Activated T-cell treated with anti-CD3 and anti-CD28 coated beads, Interleukin-2, amount 50 U/mL, for 72 hours (primary cell): ENCODE measurements at regions not wholly inside any gene's neighbourhood (a gene's known extent, or its start where the extent isn't known, plus 50 kb on each side); places are given as distances from the start of the nearest gene placed in this dataset.
"Not testable (repeated sequence)": the region's sequence is repeated elsewhere in the genome, so short reads cannot be mapped to it uniquely, and the experiment has no call there.

Experiments used
- ATAC-seq, 2 donors: fragments of 150-1000 bp; cut with Tn5 transposase; replicated peaks in 1 of 2; 2 replicates each; pipeline ENCODE4 v1.10.0; 2021; ENCODE audit warnings: moderate library complexity in 2 of 2, mild to moderate bottlenecking in 1 of 2
- DNase-seq, 2 donors: peaks; one replicate each; pipeline ENCODE4 v3.0.0; 2021 to 2022; ENCODE audit warnings: mixed read lengths in 1 of 2
- H3K27ac Mint-ChIP-seq: one replicate; pipeline ENCODE4 v1.8.0; 2022; ENCODE audit warnings: mild to moderate bottlenecking, moderate library complexity, mixed read lengths
- H3K27me3 Mint-ChIP-seq: one replicate; pipeline ENCODE4 v1.8.0; 2022; ENCODE audit warnings: low read depth, mixed read lengths
- H3K36me3 Mint-ChIP-seq, 2 donors: one replicate each; pipeline ENCODE4 v1.8.0; 2022; ENCODE audit warnings: mixed read lengths in 2 of 2, mild to moderate bottlenecking in 1 of 2; ENCODE audit not compliant: insufficient read depth in 2 of 2
- H3K4me1 Mint-ChIP-seq: one replicate; pipeline ENCODE4 v1.8.0; 2022; ENCODE audit warnings: low read depth, mixed read lengths
- H3K4me3 Mint-ChIP-seq, 2 donors: one replicate each; pipeline ENCODE4 v1.8.0; 2022; ENCODE audit warnings: mild to moderate bottlenecking in 2 of 2, mixed read lengths in 2 of 2, moderate library complexity in 2 of 2
- H3K9me3 Mint-ChIP-seq, 2 donors: one replicate each; pipeline ENCODE4 v1.8.0; 2022; ENCODE audit warnings: mixed read lengths in 2 of 2

DNA sequence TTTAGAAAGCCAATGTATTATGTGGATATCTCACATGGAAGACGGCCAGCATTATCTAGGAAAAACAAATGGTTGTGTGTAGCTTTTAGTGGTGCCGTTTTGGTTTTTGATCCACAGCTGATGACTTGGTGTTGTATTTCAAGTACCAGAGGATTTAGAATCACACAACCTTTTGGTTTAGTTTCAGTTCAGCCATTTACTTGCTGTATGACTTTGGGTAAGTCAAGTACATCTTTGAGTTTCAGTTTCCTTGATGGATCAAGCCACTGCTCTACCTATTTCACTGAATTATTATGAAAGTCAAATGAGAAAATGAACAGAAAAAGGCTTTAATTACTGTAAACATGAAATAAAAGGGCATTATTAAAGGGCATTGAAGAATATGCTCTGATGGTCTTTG lies 205.6 kb downstream of the ZIC3 start:
- Mint-ChIP-seq H3K27me3 (no peaks in the 10 kb centered on the region), H3K4me3 (no peak overlapping the region), H3K9me3 (no peaks in the 10 kb centered on the region), H3K27ac (no peak overlapping the region), H3K4me1 (no peaks in the 10 kb centered on the region), H3K36me3 (no peaks in the 10 kb centered on the region)
- no peak for ATAC-seq
- DNase-seq, result no peak

DNA sequence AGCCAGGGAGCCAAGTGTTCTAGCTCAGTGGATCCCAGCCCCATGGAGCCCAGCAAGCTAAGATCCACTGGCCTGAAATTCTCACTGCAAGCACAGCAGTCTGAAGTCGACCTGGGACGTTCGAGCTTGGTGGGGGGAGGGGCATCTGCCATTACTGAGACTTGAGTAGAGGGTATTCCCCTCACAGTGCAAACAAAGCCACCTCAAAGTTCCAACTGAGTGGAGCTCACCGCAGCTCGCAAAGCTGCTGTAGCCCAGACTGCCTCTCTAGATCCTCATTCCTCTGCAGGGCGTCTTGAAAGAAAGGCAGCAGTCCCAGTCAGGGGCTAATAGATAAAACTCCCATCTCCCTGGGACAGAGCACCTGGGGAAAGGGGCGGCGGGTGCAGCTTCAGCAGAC lies 226.3 kb downstream of the ZIC3 start:
- Mint-ChIP-seq H3K4me1 (no peaks in the 10 kb centered on the region), H3K36me3 (no peaks in the 10 kb centered on the region), H3K27ac (no peak overlapping the region), H3K4me3 (no peak overlapping the region), H3K27me3 (peaks cover 30% of the 10 kb centered on the region), H3K9me3 (peaks cover 0 to 2% of the 10 kb centered on the region in 2 donors)
- no peak for ATAC-seq
- no peak for DNase-seq

DNA sequence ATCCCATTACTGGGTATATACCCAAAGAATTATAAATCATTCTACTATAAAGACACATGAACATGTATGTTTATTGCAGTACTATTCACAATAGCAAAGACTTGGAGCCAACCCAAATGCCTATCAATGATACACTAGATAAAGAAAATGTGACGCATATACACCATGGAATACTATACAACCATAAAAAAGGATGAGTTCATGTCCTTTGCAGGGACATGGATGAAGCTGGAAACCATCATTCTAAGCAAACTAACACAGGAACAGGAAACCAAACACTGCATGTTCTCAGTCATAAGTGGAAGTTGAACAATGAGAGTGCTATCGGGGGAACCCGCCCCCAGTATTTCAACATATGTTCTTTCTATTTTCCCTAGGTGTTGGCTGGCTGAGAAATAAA lies 232.0 kb downstream of the ZIC3 start:
- H3K27ac Mint-ChIP-seq, ATAC-seq, H3K36me3 Mint-ChIP-seq, H3K4me3 Mint-ChIP-seq, DNase-seq, H3K4me1 Mint-ChIP-seq, H3K9me3 Mint-ChIP-seq: not testable (repeated sequence)
- H3K27me3 Mint-ChIP-seq, result peaks cover 10% of the 10 kb centered on the region

DNA sequence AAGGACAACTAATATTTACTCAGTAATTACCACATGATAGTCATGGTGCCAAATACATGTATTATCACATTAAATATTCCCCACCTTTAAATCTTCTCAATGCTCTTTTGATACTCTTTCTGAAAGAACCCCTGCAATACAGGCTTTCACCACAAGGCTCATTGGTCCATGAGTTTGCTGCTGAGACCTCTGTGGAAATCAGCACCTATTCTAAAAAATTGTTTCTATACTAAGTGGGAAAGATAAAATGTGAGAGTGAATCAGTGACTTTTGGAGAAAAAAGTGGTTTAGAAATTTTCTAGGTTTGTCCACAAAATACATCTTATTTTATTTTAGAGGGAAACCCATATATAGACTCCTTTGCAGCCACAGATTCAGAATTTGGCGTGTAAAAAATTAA lies 257.3 kb downstream of the ZIC3 start:
- Mint-ChIP-seq H3K27ac (no peak overlapping the region), H3K4me1 (no peaks in the 10 kb centered on the region)
- ATAC-seq, result no peak

DNA sequence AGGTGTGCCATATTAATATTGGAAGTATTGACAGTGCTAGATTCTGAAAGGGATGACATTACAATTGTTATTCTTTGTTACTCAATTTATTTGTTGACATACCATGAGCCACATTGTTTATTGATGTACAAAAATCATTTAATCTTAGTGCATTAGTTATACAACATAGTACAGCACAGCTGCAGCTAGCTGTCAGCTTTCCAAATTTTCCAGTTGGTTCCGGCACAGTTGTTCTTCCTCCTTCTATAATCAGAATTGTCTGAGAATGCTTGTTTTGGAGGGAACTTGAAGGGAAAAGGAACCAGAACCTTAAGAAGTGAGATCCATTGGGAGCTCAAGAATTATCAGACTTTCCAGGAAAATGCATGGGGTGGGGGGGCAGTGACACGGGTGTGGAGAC lies 281.4 kb downstream of the ZIC3 start:
- Mint-ChIP-seq H3K4me1 (no peaks in the 10 kb centered on the region), H3K36me3 (no peaks in the 10 kb centered on the region), H3K9me3 (peaks cover 0 to 1% of the 10 kb centered on the region in 2 donors), H3K27me3 (peaks cover 24% of the 10 kb centered on the region), H3K4me3 (no peak overlapping the region), H3K27ac (no peak overlapping the region)
- no peak for DNase-seq
- ATAC-seq, result no peak

More for the DNA sequence above, 257.3 kb downstream of the ZIC3 start:
- no peak for DNase-seq
- Mint-ChIP-seq H3K27me3 (peaks cover 8% of the 10 kb centered on the region), H3K4me3 (no peak overlapping the region), H3K36me3 (no peaks in the 10 kb centered on the region), H3K9me3 (no peaks in the 10 kb centered on the region)

DNA sequence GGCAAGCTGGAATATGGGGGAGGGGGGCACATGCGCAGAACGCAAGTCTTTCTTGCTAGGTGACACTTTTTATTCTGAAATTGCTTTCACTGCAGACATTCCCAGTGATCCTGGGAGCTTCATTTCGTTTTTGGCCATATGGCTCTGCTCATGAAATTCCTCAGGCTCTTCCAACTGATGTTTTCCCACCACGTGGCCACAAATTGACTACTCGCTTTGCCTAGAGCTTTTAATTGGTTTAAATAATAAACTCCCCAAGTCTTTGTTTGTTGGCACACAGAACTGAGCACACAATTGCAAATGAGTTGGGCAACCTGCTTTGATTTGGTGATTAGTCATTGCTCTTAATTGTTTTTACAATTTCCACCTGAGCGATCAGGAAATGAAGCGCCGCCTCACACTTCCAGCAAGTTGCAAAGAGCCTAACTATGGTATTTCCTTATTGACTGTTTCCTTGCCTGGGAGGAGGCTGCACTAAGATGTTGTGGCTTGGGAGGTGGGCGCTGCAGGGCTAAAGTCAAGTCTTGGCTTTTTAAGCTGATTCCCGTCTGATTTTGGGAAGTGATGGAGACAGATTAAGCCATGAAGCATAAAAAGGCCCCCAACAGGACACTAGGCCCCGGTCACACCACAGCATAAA lies 282.5 kb downstream of the ZIC3 start:
- Mint-ChIP-seq H3K36me3 (no peaks in the 10 kb centered on the region), H3K4me1 (no peaks in the 10 kb centered on the region), H3K27ac (no peak overlapping the region), H3K27me3 (peaks cover 26% of the 10 kb centered on the region), H3K4me3 (no peak overlapping the region), H3K9me3 (peaks cover 0 to 1% of the 10 kb centered on the region in 2 donors)
- DNase-seq (no peak), ATAC-seq (no peak)

DNA sequence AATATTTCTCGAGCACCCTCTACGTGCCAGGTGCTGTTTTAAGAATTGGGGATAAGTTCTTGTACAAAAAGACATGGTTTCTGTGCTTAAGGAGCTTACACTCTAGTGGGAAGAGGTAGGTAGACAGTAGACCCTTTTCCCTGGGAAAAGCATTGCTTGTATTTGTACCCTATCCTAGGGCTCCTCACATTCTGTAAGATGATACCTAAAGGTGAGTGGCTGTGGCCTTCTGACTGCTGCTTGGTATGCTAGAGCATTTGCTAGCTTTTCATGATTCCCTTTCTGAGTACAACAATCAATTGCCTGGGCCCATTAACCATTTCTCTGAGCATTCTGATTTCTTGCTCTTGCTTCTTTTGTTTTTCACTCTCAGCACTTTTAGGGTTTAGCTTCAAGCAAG lies 286.6 kb downstream of the ZIC3 start:
- no peak overlapping the region for H3K27ac Mint-ChIP-seq
- H3K4me1 Mint-ChIP-seq, result no peaks in the 10 kb centered on the region
- DNase-seq (no peak), ATAC-seq (no peak)
- H3K9me3 Mint-ChIP-seq, result peaks cover 0 to 1% of the 10 kb centered on the region in 2 donors
- H3K4me3 Mint-ChIP-seq, result no peak overlapping the region
- peaks cover 22% of the 10 kb centered on the region for H3K27me3 Mint-ChIP-seq
- no peaks in the 10 kb centered on the region for H3K36me3 Mint-ChIP-seq

DNA sequence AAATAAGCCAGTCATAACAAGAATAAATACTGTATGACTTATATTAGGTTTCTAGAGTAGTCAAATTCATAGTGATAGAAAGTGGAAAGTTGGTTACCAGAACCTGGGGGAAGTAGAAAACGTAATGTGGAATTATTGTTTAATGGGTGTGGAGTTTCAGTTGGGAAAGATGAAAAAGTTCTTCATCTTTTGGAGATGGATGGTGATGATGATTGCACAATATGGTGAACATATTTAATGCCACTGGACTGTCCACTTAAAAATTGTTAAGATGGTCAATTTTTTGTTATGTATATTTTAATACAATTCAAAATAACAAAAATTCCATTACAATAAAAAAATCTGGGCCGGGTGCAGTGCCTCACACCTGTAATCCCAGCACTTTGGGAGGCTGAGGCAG lies 289.6 kb downstream of the ZIC3 start:
- Mint-ChIP-seq H3K27ac (peak overlapping the region; percentile 38), H3K9me3 (no peaks in the 10 kb centered on the region), H3K4me1 (no peaks in the 10 kb centered on the region), H3K27me3 (peaks cover 41% of the 10 kb centered on the region), H3K36me3 (no peaks in the 10 kb centered on the region), H3K4me3 (no peak overlapping the region)
- DNase-seq, result no peak
- ATAC-seq, result no peak

DNA sequence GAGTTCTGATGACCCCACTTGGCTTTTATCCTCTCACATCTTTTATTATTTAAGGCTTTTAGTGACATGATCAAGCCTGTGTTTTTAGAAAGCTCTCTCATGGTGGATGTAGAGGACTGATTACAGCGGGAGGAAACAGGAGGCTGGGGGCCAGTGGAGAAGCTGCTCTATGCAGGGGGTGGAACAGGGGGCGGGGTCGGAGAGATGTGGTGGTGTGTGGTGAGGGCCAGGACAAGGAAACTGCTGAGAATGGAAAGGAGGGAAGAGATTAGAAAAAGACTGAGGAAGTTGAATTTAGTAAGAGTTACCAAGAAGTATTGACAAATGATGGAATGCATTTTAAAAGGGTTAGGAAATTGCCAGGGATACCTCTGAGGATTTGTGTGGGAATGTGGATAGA lies 292.2 kb downstream of the ZIC3 start:
- Mint-ChIP-seq H3K4me3 (no peak overlapping the region), H3K27me3 (peaks cover 36% of the 10 kb centered on the region), H3K4me1 (no peaks in the 10 kb centered on the region), H3K36me3 (no peaks in the 10 kb centered on the region), H3K27ac (no peak overlapping the region), H3K9me3 (no peaks in the 10 kb centered on the region)
- no peak for DNase-seq
- no peak for ATAC-seq

DNA sequence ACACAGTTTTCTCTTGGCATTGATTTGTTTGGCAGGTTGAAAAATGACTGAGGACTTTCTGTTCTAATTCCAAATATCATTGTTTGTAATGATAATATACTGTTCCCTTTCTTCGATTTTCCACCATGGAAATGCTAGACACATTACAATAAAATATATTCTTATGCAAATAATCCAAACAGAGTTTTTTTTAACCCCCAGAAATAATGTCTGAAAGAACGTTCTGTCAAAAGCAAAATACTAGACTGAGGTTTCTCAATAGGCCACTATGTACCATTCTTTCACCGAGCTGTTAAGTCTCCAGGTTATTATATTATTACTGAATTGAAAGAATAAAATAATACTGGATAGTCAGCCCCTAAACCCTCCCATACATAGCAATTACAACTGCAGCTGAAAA lies 312.5 kb downstream of the ZIC3 start:
- DNase-seq (no peak), ATAC-seq (no peak)
- H3K27me3 Mint-ChIP-seq, result peaks cover 38% of the 10 kb centered on the region
- H3K4me3 Mint-ChIP-seq, result no peak overlapping the region
- no peaks in the 10 kb centered on the region for H3K36me3 Mint-ChIP-seq
- no peak overlapping the region for H3K27ac Mint-ChIP-seq
- H3K4me1 Mint-ChIP-seq, result no peaks in the 10 kb centered on the region
- H3K9me3 Mint-ChIP-seq, result peaks cover 0 to 3% of the 10 kb centered on the region in 2 donors

DNA sequence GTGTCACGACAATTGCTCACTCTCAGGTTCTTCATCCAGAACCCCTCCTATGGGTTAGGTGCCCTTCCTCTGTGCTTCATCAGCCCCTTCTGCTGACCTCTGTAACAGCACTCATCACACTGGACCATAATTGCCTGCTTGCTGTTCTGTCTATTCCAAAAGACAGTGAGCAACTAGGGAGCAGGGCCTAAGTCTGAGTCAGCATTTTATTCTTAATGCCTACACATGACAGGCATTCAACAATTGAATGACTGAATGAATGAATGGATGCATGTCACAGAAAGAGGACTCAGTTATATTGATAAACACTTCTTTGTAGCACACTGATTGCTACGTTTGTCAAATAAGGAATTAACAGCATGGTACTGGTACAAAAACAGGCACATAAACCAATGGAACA lies 317.0 kb downstream of the ZIC3 start:
- Mint-ChIP-seq H3K27me3 (peaks cover 34% of the 10 kb centered on the region), H3K27ac (no peak overlapping the region), H3K9me3 (peaks cover 3 to 10% of the 10 kb centered on the region in 2 donors), H3K36me3 (peaks cover 0 to 1% of the 10 kb centered on the region in 2 donors), H3K4me3 (no peak overlapping the region), H3K4me1 (no peaks in the 10 kb centered on the region)
- DNase-seq (no peak), ATAC-seq (no peak)

DNA sequence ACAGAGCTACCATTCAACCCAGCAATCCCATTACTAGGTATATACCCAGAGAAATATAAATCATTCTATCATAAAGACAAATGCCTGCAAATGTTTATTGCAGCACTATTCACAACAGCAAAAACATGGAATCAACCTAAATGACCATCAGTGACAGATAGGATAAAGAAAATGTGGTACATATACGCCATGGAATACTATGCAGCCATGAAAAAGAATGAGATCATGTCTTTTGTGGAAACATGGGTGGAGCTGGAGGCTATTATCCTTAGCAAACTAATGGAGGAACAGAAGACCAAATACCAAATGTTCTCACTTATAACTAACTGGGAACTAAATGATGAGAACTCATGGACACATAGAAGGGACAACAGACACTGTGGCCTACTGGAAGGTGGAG lies 318.9 kb downstream of the ZIC3 start:
- not testable (repeated sequence) for H3K27ac Mint-ChIP-seq, H3K4me1 Mint-ChIP-seq, DNase-seq, ATAC-seq, H3K36me3 Mint-ChIP-seq, H3K4me3 Mint-ChIP-seq
- peaks cover 5 to 10% of the 10 kb centered on the region in 2 donors for H3K9me3 Mint-ChIP-seq
- H3K27me3 Mint-ChIP-seq, result peaks cover 30% of the 10 kb centered on the region

DNA sequence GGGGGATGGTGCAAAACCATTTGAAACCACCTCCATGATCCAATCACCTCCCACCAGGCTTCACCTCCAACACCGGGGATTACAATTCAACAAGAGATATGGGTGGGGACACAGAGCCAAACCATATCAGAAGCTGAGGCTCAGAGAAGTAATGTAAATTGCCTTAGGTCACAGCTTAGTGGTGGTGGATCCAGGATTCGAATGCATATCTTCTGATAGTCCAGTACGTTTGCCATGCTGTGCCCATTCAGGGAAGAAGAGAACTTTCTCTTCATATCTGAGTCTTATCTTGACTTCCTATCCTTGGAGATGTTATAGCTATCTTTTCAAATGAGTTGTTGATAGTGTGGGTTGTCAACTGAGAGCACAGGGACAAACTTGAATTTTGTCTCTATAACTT lies 325.5 kb downstream of the ZIC3 start:
- H3K27me3 Mint-ChIP-seq, result peaks cover 7% of the 10 kb centered on the region
- no peak overlapping the region for H3K4me3 Mint-ChIP-seq
- H3K36me3 Mint-ChIP-seq, result no peaks in the 10 kb centered on the region
- no peaks in the 10 kb centered on the region for H3K4me1 Mint-ChIP-seq
- peaks cover 0 to 4% of the 10 kb centered on the region in 2 donors for H3K9me3 Mint-ChIP-seq
- DNase-seq (no peak), ATAC-seq (no peak)
- no peak overlapping the region for H3K27ac Mint-ChIP-seq

DNA sequence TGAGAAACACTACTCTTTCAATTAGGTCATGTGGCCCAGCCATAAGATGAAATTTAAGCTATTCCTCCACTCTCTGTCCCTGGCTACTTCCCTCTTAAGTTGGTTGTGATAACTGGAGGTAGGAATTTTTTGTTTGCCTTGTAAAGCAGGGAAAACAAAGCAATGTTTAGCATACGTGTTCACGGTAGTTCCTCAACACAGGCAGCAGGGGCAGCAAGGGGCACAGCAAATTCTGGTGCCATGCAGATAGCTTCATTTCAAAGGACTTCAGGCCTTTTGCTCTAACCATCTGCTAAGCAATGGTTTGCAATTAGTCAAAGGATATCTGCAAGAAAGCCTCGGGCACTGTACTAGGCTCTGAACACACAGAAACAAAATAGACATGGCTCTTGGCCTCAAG lies 330.2 kb downstream of the ZIC3 start:
- Mint-ChIP-seq H3K9me3 (peaks cover 0 to 1% of the 10 kb centered on the region in 2 donors), H3K4me1 (no peaks in the 10 kb centered on the region), H3K27me3 (no peaks in the 10 kb centered on the region), H3K4me3 (no peak overlapping the region), H3K36me3 (no peaks in the 10 kb centered on the region), H3K27ac (no peak overlapping the region)
- DNase-seq (no peak), ATAC-seq (no peak)
